Activated T-cell treated with anti-CD3 and anti-CD28 coated beads, Interleukin-2, amount 50 U/mL, for 4 hours (primary cell): ENCODE measurements at regions not wholly inside any gene's neighbourhood (a gene's known extent, or its start where the extent isn't known, plus 50 kb on each side); places are given as distances from the start of the nearest gene placed in this dataset.

Experiments
- ATAC-seq, 2 donors: fragments of 200-7000 bp; cut with Tn5 transposase; one replicate each; pipeline ENCODE4 v1.10.0; 2021
- DNase-seq: peaks from one replicate; pipeline ENCODE4 v3.0.0-alpha.2; 2020
- H3K27me3 Mint-ChIP-seq: one replicate; pipeline ENCODE4 v1.8.0; 2021; ENCODE audit warnings: low read depth, mixed read lengths
- H3K36me3 Mint-ChIP-seq: one replicate; pipeline ENCODE4 v1.8.0; 2022; ENCODE audit warnings: mixed read lengths; ENCODE audit not compliant: insufficient read depth
- H3K4me1 Mint-ChIP-seq: one replicate; pipeline ENCODE4 v1.8.0; 2021; ENCODE audit warnings: low read depth, mixed read lengths
- H3K4me3 Mint-ChIP-seq: one replicate; pipeline ENCODE4 v1.8.0; 2021; ENCODE audit warnings: mild to moderate bottlenecking, moderate library complexity, mixed read lengths
- H3K9me3 Mint-ChIP-seq: one replicate; pipeline ENCODE4 v1.8.0; 2021; ENCODE audit warnings: mixed read lengths

DNA sequence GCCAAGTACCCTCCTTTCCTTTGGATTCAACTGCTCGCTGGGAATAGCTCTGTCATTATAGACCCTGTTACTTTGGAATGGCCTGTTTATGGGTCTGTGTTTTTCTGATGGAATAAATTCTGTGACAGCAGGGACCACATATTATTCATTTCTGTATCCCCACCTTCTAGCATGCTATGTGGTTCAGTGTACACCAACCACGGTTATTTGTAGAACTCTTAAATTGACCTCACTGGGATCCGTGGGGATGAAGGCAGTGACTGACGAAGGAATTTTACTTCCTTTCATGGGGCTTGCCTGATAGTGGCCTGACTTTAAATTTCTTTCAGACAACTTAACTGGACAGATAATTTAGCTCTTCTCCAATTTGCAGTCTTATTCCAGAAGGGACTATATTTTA, 343.2 kb downstream of the SPRY1 start:
- peaks cover under 1% of the 10 kb centered on the region for H3K9me3 Mint-ChIP-seq
- no peaks in the 10 kb centered on the region for H3K36me3 Mint-ChIP-seq
- DNase-seq (no peak), ATAC-seq (no peak)
- H3K4me3 Mint-ChIP-seq = no peak overlapping the region
- no peaks in the 10 kb centered on the region for H3K27me3 Mint-ChIP-seq
- no peaks in the 10 kb centered on the region for H3K4me1 Mint-ChIP-seq

DNA sequence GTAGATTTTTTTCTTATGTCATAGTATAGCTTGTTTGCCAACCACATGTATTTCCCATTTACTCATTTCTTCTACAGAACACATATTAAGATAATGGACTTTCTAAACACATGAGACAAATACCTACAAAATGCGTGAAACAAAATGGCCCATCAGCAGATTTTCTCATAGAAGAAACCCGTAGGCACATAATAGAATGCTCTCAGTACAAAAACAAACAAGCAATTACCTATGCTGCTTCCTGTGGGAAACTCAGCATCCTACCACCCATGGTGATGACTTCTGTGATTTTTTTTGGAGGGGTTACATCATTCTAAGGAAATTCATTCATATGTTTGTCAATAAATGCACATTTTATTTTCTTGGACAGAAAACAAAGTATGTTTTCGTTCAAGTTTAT, 343.6 kb downstream of the SPRY1 start:
- no peak overlapping the region for H3K4me3 Mint-ChIP-seq

DNA sequence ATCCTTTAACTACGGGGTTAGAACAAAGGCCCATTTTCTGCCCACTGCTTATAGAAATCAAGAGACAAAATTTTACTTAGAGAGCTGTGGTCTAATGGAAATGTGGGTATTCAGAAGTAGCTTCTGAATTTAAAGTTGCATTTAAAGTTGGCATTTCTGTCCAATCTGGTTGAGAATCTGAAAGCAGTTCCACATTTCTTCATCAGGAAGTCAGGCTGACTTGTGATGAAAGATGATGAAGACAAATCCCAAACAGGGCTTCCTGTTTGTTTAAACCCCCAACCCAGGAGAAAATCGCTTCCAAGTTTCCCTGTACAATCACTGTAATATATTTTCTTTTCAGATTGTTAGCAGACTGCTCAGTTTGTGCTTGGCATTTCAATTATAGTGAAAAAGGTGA, 345.3 kb downstream of the SPRY1 start:
- H3K9me3 Mint-ChIP-seq = no peaks in the 10 kb centered on the region

More for the DNA sequence above, 343.6 kb downstream of the SPRY1 start:
- no peak for ATAC-seq
- DNase-seq = no peak
- no peaks in the 10 kb centered on the region for H3K9me3 Mint-ChIP-seq
- no peaks in the 10 kb centered on the region for H3K27me3 Mint-ChIP-seq
- no peaks in the 10 kb centered on the region for H3K36me3 Mint-ChIP-seq
- H3K4me1 Mint-ChIP-seq = no peaks in the 10 kb centered on the region

DNA sequence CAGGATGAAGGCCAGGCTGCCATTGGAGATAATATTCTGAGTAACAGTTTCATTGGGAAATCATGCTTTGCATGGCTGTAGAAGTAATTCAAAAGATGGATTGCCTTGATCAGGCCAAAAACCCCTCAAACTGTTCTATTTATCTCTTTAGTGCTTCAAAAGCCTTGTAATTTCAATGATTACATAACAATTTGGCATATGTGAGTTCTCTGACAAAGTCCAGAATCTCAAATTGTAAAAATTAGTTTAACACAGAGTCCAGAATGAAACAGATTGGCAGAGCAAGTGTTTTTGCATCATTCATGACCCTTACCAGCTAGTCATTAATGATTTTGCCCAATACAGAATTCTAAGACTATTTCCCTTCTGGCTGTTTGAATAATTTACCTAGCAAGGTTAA, 347.3 kb downstream of the SPRY1 start:
- H3K4me3 Mint-ChIP-seq = no peak overlapping the region
- no peaks in the 10 kb centered on the region for H3K9me3 Mint-ChIP-seq
- H3K27me3 Mint-ChIP-seq = peaks cover 3% of the 10 kb centered on the region
- H3K36me3 Mint-ChIP-seq = no peaks in the 10 kb centered on the region
- H3K4me1 Mint-ChIP-seq = no peaks in the 10 kb centered on the region
- ATAC-seq (no peak), DNase-seq (no peak)

More for the DNA sequence above, 345.3 kb downstream of the SPRY1 start:
- no peaks in the 10 kb centered on the region for H3K36me3 Mint-ChIP-seq
- ATAC-seq (no peak), DNase-seq (no peak)
- no peaks in the 10 kb centered on the region for H3K27me3 Mint-ChIP-seq
- H3K4me3 Mint-ChIP-seq = no peak overlapping the region
- no peaks in the 10 kb centered on the region for H3K4me1 Mint-ChIP-seq

DNA sequence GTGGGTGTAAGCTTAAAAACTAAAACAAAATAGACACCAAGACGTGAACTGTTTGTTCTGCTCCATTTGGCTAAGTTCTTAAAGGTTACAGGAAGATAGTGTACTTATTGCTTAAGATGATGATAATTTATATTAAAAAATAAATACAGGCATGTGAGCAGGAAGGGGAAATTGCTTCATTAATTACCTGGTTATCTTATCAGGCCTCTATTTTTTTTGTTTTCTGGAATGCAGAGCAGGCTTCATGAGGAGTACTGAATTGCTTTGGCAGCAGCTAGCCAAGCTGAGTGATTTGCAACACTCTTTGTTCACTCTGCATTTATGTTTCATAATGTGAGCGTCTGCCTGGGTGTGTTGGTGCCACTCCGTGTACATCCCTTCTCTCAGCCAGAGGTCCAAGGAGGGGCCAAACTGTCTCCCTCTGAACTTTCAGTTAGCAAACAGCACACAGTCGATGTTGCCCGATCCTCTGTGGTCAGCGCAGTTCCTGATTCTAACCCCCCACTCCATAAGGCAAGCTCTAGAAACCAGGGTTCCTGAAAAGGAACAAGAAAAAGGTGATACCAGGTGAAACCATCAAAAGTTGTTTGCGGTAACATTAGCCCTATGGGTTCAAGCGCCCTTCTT, 348.2 kb downstream of the SPRY1 start:
- Mint-ChIP-seq H3K27me3 (peaks cover 3% of the 10 kb centered on the region), H3K4me1 (no peaks in the 10 kb centered on the region), H3K4me3 (no peak overlapping the region), H3K36me3 (no peaks in the 10 kb centered on the region), H3K9me3 (no peaks in the 10 kb centered on the region)
- no peak for DNase-seq
- ATAC-seq = no peak

DNA sequence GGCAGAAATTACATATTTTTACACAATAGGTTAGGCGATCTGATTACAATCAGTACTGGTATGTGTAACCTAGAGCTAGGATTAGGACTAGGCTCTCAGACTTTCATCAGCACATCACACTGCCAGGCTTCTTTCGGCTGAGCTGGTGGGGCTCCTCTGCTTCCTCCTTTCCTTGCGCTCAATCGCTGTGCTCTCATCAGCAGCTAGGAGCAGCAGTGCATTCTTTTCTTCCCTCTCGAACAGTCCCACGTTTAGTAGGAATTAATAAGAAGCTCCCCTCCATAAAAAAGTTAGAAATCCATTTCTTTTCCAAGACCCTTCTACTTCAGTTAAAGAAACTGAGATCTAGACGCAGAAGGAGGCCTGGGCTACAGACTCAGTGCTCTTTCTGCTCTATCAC, 350.4 kb downstream of the SPRY1 start:
- Mint-ChIP-seq H3K9me3 (no peaks in the 10 kb centered on the region), H3K4me1 (no peaks in the 10 kb centered on the region), H3K27me3 (peaks cover 3% of the 10 kb centered on the region), H3K4me3 (no peak overlapping the region), H3K36me3 (no peaks in the 10 kb centered on the region)
- DNase-seq = no peak
- no peak for ATAC-seq

DNA sequence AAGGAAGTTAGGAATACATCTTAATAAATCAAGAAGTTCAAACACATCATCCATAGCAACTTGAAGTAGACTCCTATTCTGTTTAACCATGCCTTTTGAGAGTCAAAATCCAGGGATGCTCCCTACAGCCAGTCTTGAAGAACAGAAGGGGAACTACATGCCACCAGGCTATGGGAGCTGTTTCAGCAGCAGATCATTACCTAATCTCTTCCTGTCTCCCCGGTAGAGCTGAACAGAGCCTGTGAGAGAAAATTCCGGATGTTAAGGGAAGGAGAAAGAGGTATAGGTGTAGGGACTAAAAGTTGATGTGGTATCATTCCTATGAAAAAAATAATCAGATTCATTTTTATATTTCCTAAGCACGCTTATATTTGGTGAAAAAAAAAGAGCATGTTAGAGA, 352.2 kb downstream of the SPRY1 start:
- H3K4me3 Mint-ChIP-seq = no peak overlapping the region
- ATAC-seq (no peak), DNase-seq (no peak)
- H3K4me1 Mint-ChIP-seq = no peaks in the 10 kb centered on the region
- no peaks in the 10 kb centered on the region for H3K36me3 Mint-ChIP-seq
- H3K9me3 Mint-ChIP-seq = no peaks in the 10 kb centered on the region
- H3K27me3 Mint-ChIP-seq = peaks cover 3% of the 10 kb centered on the region

DNA sequence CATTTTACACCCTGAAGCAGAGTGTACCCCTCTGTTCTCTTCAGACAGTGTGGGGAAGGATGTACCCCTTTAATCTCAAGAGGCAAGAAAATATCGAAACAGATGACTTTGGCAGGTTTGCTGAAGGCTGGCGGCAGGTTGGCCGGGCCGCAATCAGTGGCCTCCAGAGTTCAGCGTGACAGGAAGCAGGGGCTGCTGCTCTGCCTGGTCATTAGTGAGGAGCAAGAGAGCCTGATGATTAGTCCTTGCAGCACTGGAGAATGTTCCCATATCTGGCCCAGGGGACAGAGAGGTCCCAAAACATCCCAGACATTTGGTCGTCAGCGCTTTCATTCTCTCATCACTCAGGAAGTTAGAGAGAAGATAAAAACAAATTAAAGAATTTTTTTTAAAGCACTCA, 352.8 kb downstream of the SPRY1 start:
- no peaks in the 10 kb centered on the region for H3K4me1 Mint-ChIP-seq
- no peak for DNase-seq
- H3K27me3 Mint-ChIP-seq = peaks cover 3% of the 10 kb centered on the region
- no peaks in the 10 kb centered on the region for H3K36me3 Mint-ChIP-seq
- no peaks in the 10 kb centered on the region for H3K9me3 Mint-ChIP-seq
- ATAC-seq = no peak
- no peak overlapping the region for H3K4me3 Mint-ChIP-seq

DNA sequence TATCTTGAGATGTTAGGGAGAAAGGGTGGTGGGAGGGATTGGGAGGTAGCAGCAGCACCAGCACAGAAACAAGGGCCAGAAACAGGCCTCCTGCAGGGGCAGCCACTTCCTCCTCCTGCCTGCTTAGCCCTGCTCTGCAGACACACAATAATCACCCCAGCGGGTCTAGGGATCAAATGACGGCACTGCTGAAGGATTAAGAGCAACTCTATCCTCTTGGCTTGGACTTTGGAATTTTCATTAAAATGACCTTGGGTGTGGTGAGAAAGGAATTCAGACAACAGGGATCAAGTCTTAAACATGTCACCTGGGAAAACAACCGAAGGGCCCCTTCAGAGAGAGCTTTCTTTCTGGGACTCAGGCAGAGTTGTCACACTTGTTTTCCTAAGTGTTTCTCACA, 353.4 kb downstream of the SPRY1 start:
- Mint-ChIP-seq H3K4me1 (no peaks in the 10 kb centered on the region), H3K36me3 (no peaks in the 10 kb centered on the region), H3K9me3 (no peaks in the 10 kb centered on the region), H3K4me3 (no peak overlapping the region), H3K27me3 (peaks cover 3% of the 10 kb centered on the region)
- ATAC-seq (no peak), DNase-seq (no peak)

DNA sequence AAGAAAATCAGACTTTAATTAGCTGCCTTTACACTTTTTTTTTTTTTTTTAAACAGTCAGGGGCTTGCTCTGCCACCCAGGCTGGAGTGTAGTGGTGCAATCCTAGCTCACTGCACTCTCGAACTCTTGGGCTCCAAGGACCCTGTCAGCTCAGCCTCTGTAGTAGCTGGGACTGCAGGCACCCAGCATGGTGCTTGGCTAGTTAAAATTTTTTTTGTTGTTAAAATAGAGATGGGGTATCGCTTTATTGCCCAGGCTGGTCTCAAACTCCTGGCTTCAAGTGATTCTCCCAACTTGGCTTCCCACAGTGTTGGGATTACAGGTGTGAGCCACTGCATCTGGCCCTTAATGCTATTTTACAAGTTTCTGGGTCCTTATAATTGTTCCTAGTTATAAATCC, 359.1 kb downstream of the SPRY1 start:
- DNase-seq (no peak), ATAC-seq (no peak)
- Mint-ChIP-seq H3K36me3 (no peaks in the 10 kb centered on the region), H3K4me1 (no peaks in the 10 kb centered on the region), H3K4me3 (no peak overlapping the region), H3K9me3 (no peaks in the 10 kb centered on the region), H3K27me3 (no peaks in the 10 kb centered on the region)

DNA sequence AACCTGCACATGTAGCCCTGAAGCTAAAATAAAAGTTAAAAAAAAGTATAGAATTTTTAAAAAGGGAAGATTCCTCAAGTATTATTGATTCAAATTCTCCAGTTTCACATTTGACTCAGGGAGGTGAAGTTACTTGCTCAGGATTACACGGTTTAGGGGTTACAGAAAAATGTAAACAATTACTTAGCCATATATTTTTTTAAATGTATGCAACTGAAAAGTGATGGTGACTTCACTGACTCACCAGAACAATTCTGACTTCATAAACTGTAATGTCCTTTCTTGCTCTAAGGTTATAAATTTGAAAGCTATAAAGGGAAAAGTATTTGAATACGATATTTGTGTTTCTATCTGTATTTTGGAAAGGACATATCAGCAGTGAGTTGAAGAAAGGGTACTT, 371.2 kb downstream of the SPRY1 start:
- Mint-ChIP-seq H3K27me3 (no peaks in the 10 kb centered on the region), H3K9me3 (no peaks in the 10 kb centered on the region), H3K4me3 (no peak overlapping the region), H3K36me3 (no peaks in the 10 kb centered on the region), H3K4me1 (no peaks in the 10 kb centered on the region)
- no peak for ATAC-seq
- DNase-seq = no peak

DNA sequence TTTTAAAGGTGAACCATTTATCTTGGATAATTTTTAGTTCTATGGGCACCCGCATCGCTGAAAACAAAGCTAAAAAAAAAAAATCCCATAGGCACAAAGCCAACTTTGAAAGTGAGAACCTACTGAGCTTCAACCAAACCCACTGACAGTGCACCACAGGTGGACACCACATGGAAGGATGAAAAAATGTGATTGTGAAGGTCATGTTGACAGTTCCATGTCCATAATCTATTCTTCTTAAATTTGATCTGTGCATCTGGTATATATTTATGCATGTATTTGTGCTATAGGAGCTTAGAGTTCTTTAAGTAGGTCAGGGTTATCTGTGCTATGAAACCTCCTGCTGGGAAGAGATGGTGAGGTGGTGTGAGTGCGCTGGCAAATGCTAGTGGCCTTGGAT, 374.3 kb downstream of the SPRY1 start:
- no peak for ATAC-seq
- Mint-ChIP-seq H3K9me3 (no peaks in the 10 kb centered on the region), H3K4me1 (no peaks in the 10 kb centered on the region), H3K27me3 (no peaks in the 10 kb centered on the region), H3K4me3 (no peak overlapping the region), H3K36me3 (no peaks in the 10 kb centered on the region)
- DNase-seq = no peak

DNA sequence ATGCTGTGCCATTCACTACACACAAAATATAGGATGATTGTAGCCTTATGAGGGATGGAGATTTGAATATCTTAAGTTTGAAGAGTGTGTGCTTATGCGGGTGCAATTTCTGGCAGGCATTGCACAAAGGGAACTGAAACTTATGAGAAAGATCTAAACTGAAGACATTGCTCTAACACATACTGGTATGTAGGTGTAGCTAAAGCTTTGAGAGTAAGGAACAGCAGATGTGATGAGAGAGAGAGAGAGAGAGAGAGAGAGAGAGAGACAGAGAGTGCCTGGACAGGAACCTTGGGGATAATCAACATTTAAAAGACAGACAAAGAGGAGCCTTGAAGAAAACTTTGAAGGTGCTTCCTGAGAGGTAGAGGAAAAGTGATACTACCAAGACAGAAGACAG, 379.7 kb downstream of the SPRY1 start:
- H3K4me3 Mint-ChIP-seq = no peak overlapping the region
- no peaks in the 10 kb centered on the region for H3K9me3 Mint-ChIP-seq
- no peak for ATAC-seq
- H3K4me1 Mint-ChIP-seq = no peaks in the 10 kb centered on the region
- DNase-seq = no peak
- no peaks in the 10 kb centered on the region for H3K27me3 Mint-ChIP-seq
- H3K36me3 Mint-ChIP-seq = no peaks in the 10 kb centered on the region

DNA sequence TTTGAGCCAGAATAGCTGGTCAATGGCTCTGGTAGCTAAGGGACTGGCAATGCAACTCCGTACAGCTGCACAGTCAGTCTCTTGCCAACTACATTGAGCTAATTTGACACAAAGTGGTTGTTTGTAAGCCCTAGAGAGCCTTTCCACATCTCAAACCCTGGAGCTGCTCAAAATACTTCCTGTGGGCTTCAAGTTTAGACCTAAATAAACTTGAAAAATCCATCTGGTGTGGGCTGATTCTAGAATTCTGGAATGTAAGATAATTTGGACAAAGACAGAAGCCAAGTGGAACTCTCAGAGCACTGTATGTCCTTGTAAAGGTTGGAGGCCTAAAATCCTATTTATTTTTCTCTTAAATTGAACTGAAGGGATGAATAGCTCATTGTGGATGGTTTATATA, 380.8 kb downstream of the SPRY1 start:
- Mint-ChIP-seq H3K27me3 (no peaks in the 10 kb centered on the region), H3K9me3 (no peaks in the 10 kb centered on the region), H3K4me1 (no peaks in the 10 kb centered on the region), H3K4me3 (no peak overlapping the region), H3K36me3 (no peaks in the 10 kb centered on the region)
- no peak for DNase-seq
- no peak for ATAC-seq

DNA sequence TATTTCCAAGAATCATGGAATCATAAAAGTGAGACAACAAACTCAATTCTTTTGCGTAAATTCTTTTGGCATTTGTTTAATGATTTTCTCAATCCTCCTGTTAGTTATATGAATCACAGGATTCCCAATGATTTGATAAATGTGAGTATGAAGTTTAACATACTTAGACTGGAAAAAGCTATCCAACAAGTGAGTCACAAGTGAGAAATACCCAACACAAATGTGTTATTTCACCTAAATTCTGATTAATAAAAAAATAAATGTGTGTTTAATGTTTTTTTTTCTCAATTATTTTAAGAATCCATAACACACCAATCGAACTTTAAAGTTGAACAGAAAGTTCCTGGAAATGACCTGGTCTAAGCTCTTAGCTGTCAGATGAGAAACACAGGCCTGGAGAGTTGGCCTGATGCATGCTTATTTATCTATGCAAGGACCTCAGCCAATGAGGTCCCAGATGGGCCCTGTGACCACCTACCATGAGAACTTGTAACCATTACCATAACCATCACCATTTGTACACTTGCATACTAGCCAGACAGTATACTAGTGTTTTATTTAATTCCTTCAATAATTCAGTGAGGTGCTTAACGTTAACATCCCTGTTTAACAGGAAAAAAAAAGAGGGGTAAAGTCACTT, 386.7 kb downstream of the SPRY1 start:
- no peak for DNase-seq
- Mint-ChIP-seq H3K36me3 (no peaks in the 10 kb centered on the region), H3K27me3 (no peaks in the 10 kb centered on the region), H3K4me1 (no peaks in the 10 kb centered on the region), H3K9me3 (no peaks in the 10 kb centered on the region), H3K4me3 (no peak overlapping the region)
- ATAC-seq = no peak
